Left lobe of liver (tissue), 2 donors: ENCODE measurements at regions not wholly inside any gene's neighbourhood (a gene's known extent, or its start where the extent isn't known, plus 50 kb on each side); places are given as distances from the start of the nearest gene placed in this dataset.
"Not testable (repeated sequence)": the region's sequence is repeated elsewhere in the genome, so short reads cannot be mapped to it uniquely, and the experiment has no call there.

ENCODE experiments used
- ATAC-seq: fragments of 200-7000 bp; cut with Tn5 transposase; one replicate; pipeline ENCODE4 v1.9.1; 2020; ENCODE audit warnings: mild to moderate bottlenecking, moderate library complexity
- DNase-seq: peaks from one replicate; pipeline ENCODE4 v3.0.0-alpha.2; 2020; ENCODE audit warnings: low spot score
- donor health status: DM: no; HTN: no; CAD: no; lungs with moderate emphysema.
- donor health status: DM: no; HTN: yes; CAD: no.

- ATAC-seq (no peak), DNase-seq (no peak)
These were observed 468.4 kb downstream of the SUCLG1 start for GRCh38 chr2:83990636-83991035.

- not testable (repeated sequence) for ATAC-seq, DNase-seq
These were observed 482.5 kb downstream of the SUCLG1 start for GRCh38 chr2:83976628-83977027.

GRCh38 chr2:83972128-83972527 is 487.0 kb downstream of the SUCLG1 start:
- no peak for ATAC-seq
- DNase-seq: no peak

- DNase-seq (no peak), ATAC-seq (no peak)
These were observed 487.5 kb downstream of the SUCLG1 start for GRCh38 chr2:83971547-83971946.

- no peak for ATAC-seq
- no peak for DNase-seq
These were observed 488.7 kb downstream of the SUCLG1 start for GRCh38 chr2:83970217-83970929.

- ATAC-seq (no peak), DNase-seq (no peak)
These were observed 490.0 kb downstream of the SUCLG1 start for GRCh38 chr2:83969085-83969484.

GRCh38 chr2:83967854-83968253 is 491.2 kb downstream of the SUCLG1 start:
- ATAC-seq: no peak
- no peak for DNase-seq

- ATAC-seq, DNase-seq: not testable (repeated sequence)
These were observed 492.1 kb downstream of the SUCLG1 start for GRCh38 chr2:83966946-83967345.

GRCh38 chr2:83961512-83961911 is 497.6 kb downstream of the SUCLG1 start:
- DNase-seq (no peak), ATAC-seq (no peak)

GRCh38 chr2:83960371-83960770 is 498.7 kb downstream of the SUCLG1 start:
- no peak for ATAC-seq
- DNase-seq: no peak

- ATAC-seq (no peak), DNase-seq (no peak)
These were observed 499.8 kb downstream of the SUCLG1 start for GRCh38 chr2:83959266-83959665.

- no peak for ATAC-seq
- no peak for DNase-seq
These were observed 502.1 kb downstream of the SUCLG1 start for GRCh38 chr2:83956991-83957390.

GRCh38 chr2:83953697-83954096 is 505.4 kb downstream of the SUCLG1 start:
- DNase-seq (no peak), ATAC-seq (no peak)

GRCh38 chr2:83951378-83951947 is 507.6 kb downstream of the SUCLG1 start:
- ATAC-seq (no peak), DNase-seq (no peak)

- DNase-seq (no peak), ATAC-seq (no peak)
These were observed 509.7 kb downstream of the SUCLG1 start for GRCh38 chr2:83949361-83949760.

GRCh38 chr2:83944191-83944590 is 514.9 kb downstream of the SUCLG1 start:
- ATAC-seq: no peak
- DNase-seq: no peak

GRCh38 chr2:83943265-83943664 is 515.8 kb downstream of the SUCLG1 start:
- ATAC-seq (no peak), DNase-seq (no peak)

GRCh38 chr2:83941886-83942285 is 517.2 kb downstream of the SUCLG1 start:
- ATAC-seq: no peak
- no peak for DNase-seq

GRCh38 chr2:83933749-83934148 is 525.3 kb downstream of the SUCLG1 start:
- ATAC-seq: no peak

GRCh38 chr2:83923531-83923930 is 535.5 kb downstream of the SUCLG1 start:
- no peak for DNase-seq
- ATAC-seq: no peak

More at GRCh38 chr2:83933749-83934148, 525.3 kb downstream of the SUCLG1 start:
- DNase-seq: no peak

GRCh38 chr2:83916559-83916958 is 542.5 kb downstream of the SUCLG1 start:
- DNase-seq (no peak), ATAC-seq (no peak)

GRCh38 chr2:83915381-83915780 is 543.7 kb downstream of the SUCLG1 start:
- ATAC-seq: no peak
- DNase-seq: no peak

- no peak for ATAC-seq
- DNase-seq: no peak
These were observed 550.3 kb downstream of the SUCLG1 start for GRCh38 chr2:83908750-83909149.
